DND-41 (cell line): ENCODE measurements at regions not wholly inside any gene's neighbourhood (a gene's known extent, or its start where the extent isn't known, plus 50 kb on each side); places are given as distances from the start of the nearest gene placed in this dataset.

Source experiments
- ATAC-seq: fragments of 200-7000 bp; cut with Tn5 transposase; 3 replicates; pipeline ENCODE4 v1.9.1; 2021; ENCODE audit warnings: low read depth; ENCODE audit not compliant: insufficient read depth
- DNase-seq: peaks from one replicate; pipeline ENCODE4 v3.0.0-alpha.2; 2020
- H2AFZ ChIP-seq: 2 replicates; pipeline ENCODE4 v1.6.0; 2012; ENCODE audit warnings: low read depth, low read length
- H3K27ac ChIP-seq: 2 replicates; pipeline ENCODE4 v1.5.1; 2012; ENCODE audit warnings: low read length, inconsistent platforms
- H3K27me3 ChIP-seq: fragments of 200-600 bp; sonication (generic); 2 replicates; pipeline ENCODE4 v1.6.0; 2012; ENCODE audit warnings: low read length, mild to moderate bottlenecking, inconsistent platforms; ENCODE audit not compliant: insufficient read depth, poor library complexity
- H3K36me3 ChIP-seq: 2 replicates; pipeline ENCODE4 v1.5.1; 2012; ENCODE audit warnings: low read length, inconsistent platforms; ENCODE audit not compliant: insufficient read depth
- H3K4me1 ChIP-seq: 2 replicates; pipeline ENCODE4 v1.5.1; 2012; ENCODE audit warnings: mild to moderate bottlenecking, low read length; ENCODE audit not compliant: insufficient read depth
- H3K4me2 ChIP-seq: 2 replicates; pipeline ENCODE4 v1.6.0; 2012; ENCODE audit warnings: mild to moderate bottlenecking, moderate library complexity, low read length, inconsistent platforms; ENCODE audit not compliant: insufficient read depth
- H3K4me3 ChIP-seq, 2 experiments: fragments of 200-600 bp in 1 of 2; shearing (Covaris generic) in 1 of 2; 2 replicates each; pipeline ENCODE4 v1.5.1; 2012 to 2016; ENCODE audit warnings: inconsistent platforms in 2 of 2, low read length in 2 of 2, mild to moderate bottlenecking in 2 of 2, low read depth in 1 of 2, moderate library complexity in 1 of 2
- H3K79me2 ChIP-seq: 2 replicates; pipeline ENCODE4 v1.6.0; 2012; ENCODE audit warnings: low read length, inconsistent platforms; ENCODE audit not compliant: insufficient read depth
- H3K9ac ChIP-seq: 2 replicates; pipeline ENCODE4 v1.6.0; 2012; ENCODE audit warnings: low read depth, mild to moderate bottlenecking, inconsistent platforms, low read length, moderate library complexity
- H3K9me3 ChIP-seq: 2 replicates; pipeline ENCODE4 v1.5.1; 2012; ENCODE audit warnings: low read length, moderate library complexity, mild to moderate bottlenecking, inconsistent platforms; ENCODE audit not compliant: insufficient read depth, severe bottlenecking
- H4K20me1 ChIP-seq: 2 replicates; pipeline ENCODE4 v1.6.0; 2012; ENCODE audit warnings: low read length; ENCODE audit not compliant: insufficient read depth
- CTCF ChIP-seq: IDR thresholded peaks from 2 replicates; pipeline ENCODE4 v1.5.1; 2012; ENCODE audit warnings: borderline replicate concordance, low read length, moderate library complexity, mild to moderate bottlenecking; ENCODE audit not compliant: poor library complexity, severe bottlenecking; ENCODE audit errors: extremely low read depth
- EZH2 ChIP-seq: IDR thresholded peaks from 3 replicates; pipeline ENCODE4 v1.6.1; 2012; ENCODE audit warnings: borderline replicate concordance, low read depth, mild to moderate bottlenecking, moderate library complexity, low read length, inconsistent platforms; ENCODE audit not compliant: severe bottlenecking

GRCh38 chr1:172900376-172900997 lies 150.3 kb downstream of the TNFSF18 start:
- Histone ChIP-seq H3K9ac (no peak overlapping the region), H3K9me3 (no peaks in the 10 kb centered on the region), H4K20me1 (no peaks in the 10 kb centered on the region), H3K4me1 (peaks cover 19% of the 10 kb centered on the region), H3K79me2 (no peaks in the 10 kb centered on the region), H3K4me2 (no peak overlapping the region), H3K36me3 (no peaks in the 10 kb centered on the region), H3K27me3 (no peaks in the 10 kb centered on the region), H2AFZ (no peak overlapping the region), H3K4me3 (no peak overlapping the region), H3K27ac (no peak overlapping the region)
- no peak for TF ChIP-seq CTCF
- TF ChIP-seq EZH2, result no peak
- no peak for DNase-seq
- ATAC-seq, result no peak

GRCh38 chr1:172902200-172902599 lies 148.5 kb downstream of the TNFSF18 start:
- no peak for DNase-seq
- peaks cover 29% of the 10 kb centered on the region for H3K4me1 ChIP-seq
- no peaks in the 10 kb centered on the region for H4K20me1 ChIP-seq
- H3K36me3 ChIP-seq, result no peaks in the 10 kb centered on the region
- H2AFZ ChIP-seq, result no peak overlapping the region
- H3K79me2 ChIP-seq, result no peaks in the 10 kb centered on the region
- H3K4me2 ChIP-seq, result no peak overlapping the region
- H3K4me3 ChIP-seq, result no peak overlapping the region
- no peak for TF ChIP-seq CTCF
- TF ChIP-seq EZH2, result no peak
- no peak for ATAC-seq
- no peak overlapping the region for H3K27ac ChIP-seq
- H3K9ac ChIP-seq, result no peak overlapping the region
- no peaks in the 10 kb centered on the region for H3K27me3 ChIP-seq
- H3K9me3 ChIP-seq, result no peaks in the 10 kb centered on the region

GRCh38 chr1:172902861-172903381 lies 147.8 kb downstream of the TNFSF18 start:
- DNase-seq, result no peak
- Histone ChIP-seq H3K9ac (no peak overlapping the region), H3K4me1 (peaks cover 36% of the 10 kb centered on the region)

More at GRCh38 chr1:172902861-172903381, 147.8 kb downstream of the TNFSF18 start:
- no peak overlapping the region for H3K4me3 ChIP-seq
- no peaks in the 10 kb centered on the region for H4K20me1 ChIP-seq
- no peak overlapping the region for H3K4me2 ChIP-seq
- H2AFZ ChIP-seq, result no peak overlapping the region
- H3K79me2 ChIP-seq, result no peaks in the 10 kb centered on the region
- TF ChIP-seq CTCF, result no peak
- no peaks in the 10 kb centered on the region for H3K9me3 ChIP-seq
- ATAC-seq, result no peak
- no peaks in the 10 kb centered on the region for H3K27me3 ChIP-seq
- no peak overlapping the region for H3K27ac ChIP-seq
- H3K36me3 ChIP-seq, result no peaks in the 10 kb centered on the region
